ENCODE measurements at regions not wholly inside any gene's neighbourhood (a gene's known extent, or its start where the extent isn't known, plus 50 kb on each side); places are given as distances from the start of the nearest gene placed in this dataset.

- Histone ChIP-seq H3K27me3 (no peaks in the 10 kb centered on the region), H3K36me3 (no peaks in the 10 kb centered on the region), H3K4me1 (no peaks in the 10 kb centered on the region), H3K9me3 (no peaks in the 10 kb centered on the region), H3K4me3 (no peak overlapping the region), H3K27ac (no peak overlapping the region)
- ATAC-seq (no peak), DNase-seq (no peak)
- no peak for TF ChIP-seq CTCF (IDR thresholded peaks at IDR 0.05)
- intact Hi-C loops (cut with DNase I), result no loop called here
- 75 to 77% methylated on average over 6 of the region's 6 CpGs for WGBS, 2 donors
Measured at GRCh38 chr15:39061952-39062464, 497.4 kb upstream of the RASGRP1 start.

- DNase-seq, result no peak
- no peak for TF ChIP-seq CTCF (IDR thresholded peaks at IDR 0.05)
- no peak for ATAC-seq
- intact Hi-C loops (cut with DNase I), result no loop called here
- no peaks in the 10 kb centered on the region for H3K36me3 ChIP-seq
- H3K9me3 ChIP-seq, result no peaks in the 10 kb centered on the region
- no peaks in the 10 kb centered on the region for H3K27me3 ChIP-seq
- H3K27ac ChIP-seq, result no peak overlapping the region
- no peak overlapping the region for H3K4me3 ChIP-seq
- 83 to 91% methylated on average over 3 of the region's 3 CpGs for WGBS, 2 donors
- no peaks in the 10 kb centered on the region for H3K4me1 ChIP-seq
Measured at GRCh38 chr15:39066677-39067076, 502.1 kb upstream of the RASGRP1 start.

GRCh38 chr15:39074341-39074985 is 506.4 kb upstream of the THBS1 start:
- ATAC-seq (no peak), DNase-seq (no peak)
- H3K27me3 ChIP-seq, result no peaks in the 10 kb centered on the region
- WGBS, 2 donors, result 72% methylated on average over 5 of the region's 5 CpGs
- H3K4me3 ChIP-seq, result no peak overlapping the region
- no peaks in the 10 kb centered on the region for H3K36me3 ChIP-seq
- H3K27ac ChIP-seq, result no peak overlapping the region
- no peaks in the 10 kb centered on the region for H3K9me3 ChIP-seq
- intact Hi-C loops (cut with DNase I), result no loop called here
- peaks cover 0 to 8% (median 0%) of the 10 kb centered on the region in 9 donors for H3K4me1 ChIP-seq
- TF ChIP-seq CTCF (IDR thresholded peaks at IDR 0.05), result no peak

GRCh38 chr15:39075311-39075710 is 505.6 kb upstream of the THBS1 start:
- no peak overlapping the region for H3K27ac ChIP-seq
- H3K36me3 ChIP-seq, result no peaks in the 10 kb centered on the region
- DNase-seq (no peak), ATAC-seq (peak in 1 of 8 donors; percentile 50)
- H3K9me3 ChIP-seq, result no peaks in the 10 kb centered on the region
- intact Hi-C loops (cut with DNase I), result no loop called here
- TF ChIP-seq CTCF (IDR thresholded peaks at IDR 0.05), result no peak
- WGBS, 2 donors, result 37 to 51% methylated on average over 3 of the region's 3 CpGs
- no peak overlapping the region for H3K4me3 ChIP-seq
- no peaks in the 10 kb centered on the region for H3K27me3 ChIP-seq
- peaks cover 0 to 8% (median 0%) of the 10 kb centered on the region in 9 donors for H3K4me1 ChIP-seq

Measured in heart right ventricle (tissue), 16 donors.